Ascending aorta (tissue), 2 donors: ENCODE measurements at regions not wholly inside any gene's neighbourhood (a gene's known extent, or its start where the extent isn't known, plus 50 kb on each side); places are given as distances from the start of the nearest gene placed in this dataset.

ENCODE experiments used
- DNase-seq, 2 donors: peaks; one replicate each; pipeline ENCODE4 v3.0.0-alpha.2; 2019; ENCODE audit warnings: low spot score in 2 of 2
- H3K27ac ChIP-seq, 2 donors: fragments of 200-600 bp; sonication (generic); one replicate each; pipeline ENCODE4 v1.5.1; 2016 to 2017; ENCODE audit warnings: mild to moderate bottlenecking in 1 of 2
- H3K27me3 ChIP-seq: fragments of 200-600 bp; sonication (generic); one replicate; pipeline ENCODE4 v1.5.1; 2017
- H3K36me3 ChIP-seq, 2 donors: fragments of 200-600 bp; sonication (generic); one replicate each; pipeline ENCODE4 v1.5.1; 2016
- H3K4me1 ChIP-seq, 2 donors: fragments of 200-600 bp; sonication (generic); one replicate each; pipeline ENCODE4 v1.5.1; 2016 to 2017; ENCODE audit warnings: mild to moderate bottlenecking in 1 of 2
- H3K4me3 ChIP-seq, 2 donors: fragments of 200-600 bp; sonication (generic); one replicate each; pipeline ENCODE4 v1.5.1; 2016 to 2017; ENCODE audit warnings: mild to moderate bottlenecking in 1 of 2
- H3K9me3 ChIP-seq, 2 donors: fragments of 200-600 bp; sonication (generic); one replicate each; pipeline ENCODE4 v1.5.1; 2016
- CTCF ChIP-seq, 3 experiments: fragments of 200-600 bp in 2 of 3; fragments of 450-650 bp in 1 of 3; sonication (generic) in 2 of 3; IDR thresholded peaks; one replicate each; pipeline ENCODE4 v1.5.1; 2016 to 2019; ENCODE audit warnings: antibody characterized with exemption in 3 of 3, mild to moderate bottlenecking in 1 of 3, moderate library complexity in 1 of 3
- intact Hi-C: fragments of 100-400 bp; cut with DNase I; formaldehyde crosslinking; loops from one replicate; pipeline ENCODE4 v1.15.1; 2023

GRCh38 chr22:48302657-48303368 is 1524.9 kb downstream of the BRD1 start:
- Histone ChIP-seq H3K27me3 (no peaks in the 10 kb centered on the region), H3K4me3 (no peak overlapping the region), H3K4me1 (no peaks in the 10 kb centered on the region), H3K27ac (no peak overlapping the region), H3K9me3 (no peaks in the 10 kb centered on the region), H3K36me3 (no peaks in the 10 kb centered on the region)
- no peak for DNase-seq
- intact Hi-C loops: no loop called here
- TF ChIP-seq CTCF (IDR thresholded peaks at IDR 0.05): no peak

GRCh38 chr22:48301908-48302307 is 1525.8 kb downstream of the BRD1 start:
- Histone ChIP-seq H3K27me3 (no peaks in the 10 kb centered on the region), H3K4me3 (no peak overlapping the region), H3K36me3 (no peaks in the 10 kb centered on the region), H3K9me3 (no peaks in the 10 kb centered on the region), H3K4me1 (no peaks in the 10 kb centered on the region), H3K27ac (no peak overlapping the region)
- no peak for DNase-seq
- TF ChIP-seq CTCF (IDR thresholded peaks at IDR 0.05): no peak
- intact Hi-C loops: no loop called here

GRCh38 chr22:48301421-48301820 is 1526.3 kb downstream of the BRD1 start:
- no peaks in the 10 kb centered on the region for H3K4me1 ChIP-seq
- no peak for TF ChIP-seq CTCF (IDR thresholded peaks at IDR 0.05)
- H3K36me3 ChIP-seq: no peaks in the 10 kb centered on the region
- no peak for DNase-seq
- H3K27ac ChIP-seq: no peak overlapping the region
- intact Hi-C loops: no loop called here
- no peaks in the 10 kb centered on the region for H3K9me3 ChIP-seq
- H3K27me3 ChIP-seq: no peaks in the 10 kb centered on the region
- no peak overlapping the region for H3K4me3 ChIP-seq

- Histone ChIP-seq H3K4me1 (no peaks in the 10 kb centered on the region), H3K36me3 (no peaks in the 10 kb centered on the region), H3K27ac (no peak overlapping the region), H3K27me3 (no peaks in the 10 kb centered on the region), H3K9me3 (no peaks in the 10 kb centered on the region), H3K4me3 (no peak overlapping the region)
- TF ChIP-seq CTCF (IDR thresholded peaks at IDR 0.05): no peak
- intact Hi-C loops: no loop called here
- DNase-seq: no peak
These were observed 1526.8 kb downstream of the BRD1 start for GRCh38 chr22:48300877-48301276.

- H3K4me3 ChIP-seq: no peak overlapping the region
- TF ChIP-seq CTCF (IDR thresholded peaks at IDR 0.05): no peak
- no peak for DNase-seq
- H3K4me1 ChIP-seq: no peaks in the 10 kb centered on the region
- no peaks in the 10 kb centered on the region for H3K36me3 ChIP-seq
- no peaks in the 10 kb centered on the region for H3K27me3 ChIP-seq
- no peak overlapping the region for H3K27ac ChIP-seq
- intact Hi-C loops: no loop called here
- H3K9me3 ChIP-seq: no peaks in the 10 kb centered on the region
These were observed 1527.9 kb downstream of the BRD1 start for GRCh38 chr22:48299801-48300200.

- Histone ChIP-seq H3K4me3 (no peak overlapping the region), H3K9me3 (no peaks in the 10 kb centered on the region), H3K27me3 (no peaks in the 10 kb centered on the region), H3K27ac (no peak overlapping the region), H3K4me1 (no peaks in the 10 kb centered on the region), H3K36me3 (no peaks in the 10 kb centered on the region)
- intact Hi-C loops: no loop called here
- TF ChIP-seq CTCF (IDR thresholded peaks at IDR 0.05): no peak
- no peak for DNase-seq
These were observed 1528.5 kb downstream of the BRD1 start for GRCh38 chr22:48299124-48299523.
